Stomach (tissue), 4 donors: ENCODE measurements at regions not wholly inside any gene's neighbourhood (a gene's known extent, or its start where the extent isn't known, plus 50 kb on each side); places are given as distances from the start of the nearest gene placed in this dataset.
"Not testable (repeated sequence)": the region's sequence is repeated elsewhere in the genome, so short reads cannot be mapped to it uniquely, and the experiment has no call there.

ENCODE experiments used
- EP300 ChIP-seq: sonication (generic); formaldehyde crosslinking; IDR thresholded peaks from one replicate; pipeline ENCODE4 v1.6.1; 2017; ENCODE audit warnings: antibody characterized with exemption
- POLR2AphosphoS5 ChIP-seq, 3 donors: sonication (generic); formaldehyde crosslinking; IDR thresholded peaks; one replicate each; pipeline ENCODE4 v1.6.1; 2016; ENCODE audit warnings: antibody characterized with exemption in 3 of 3
- TF ChIP-seq, protein P1 (sequence below), 7 experiments: fragments of 450-650 bp in 4 of 7; fragments of 200-600 bp in 3 of 7; sonication (generic) in 3 of 7; IDR thresholded peaks; one replicate each; pipeline ENCODE4 v1.5.1; 2016 to 2019; ENCODE audit warnings: antibody characterized with exemption in 7 of 7, control low read depth in 2 of 7, mild to moderate bottlenecking in 1 of 7

DNA sequence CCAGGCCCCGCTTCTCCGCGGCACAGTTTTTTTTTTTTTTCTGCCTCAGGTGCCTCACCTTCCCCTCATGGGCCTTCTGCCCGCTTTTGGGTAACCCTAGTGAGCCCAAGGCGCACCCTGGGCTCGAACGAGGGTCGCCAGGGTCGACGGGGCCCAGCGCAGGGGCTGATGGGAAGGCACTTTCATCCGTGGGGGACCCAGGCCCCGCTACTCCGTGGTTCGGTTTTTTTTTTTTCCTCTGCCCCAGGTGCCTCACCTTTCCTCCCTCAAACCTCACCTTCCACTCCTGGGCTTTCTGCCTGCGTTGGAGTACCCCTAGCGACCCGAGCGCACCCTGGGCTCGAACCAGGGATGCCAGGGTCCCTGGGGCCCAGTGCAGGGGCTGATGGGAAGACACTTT, 1569.8 kb downstream of the TSPY10 start:
- not testable (repeated sequence) for TF ChIP-seq EP300; POLR2AphosphoS5 (IDR thresholded peaks at IDR 0.05)
- TF ChIP-seq, protein P1, sequence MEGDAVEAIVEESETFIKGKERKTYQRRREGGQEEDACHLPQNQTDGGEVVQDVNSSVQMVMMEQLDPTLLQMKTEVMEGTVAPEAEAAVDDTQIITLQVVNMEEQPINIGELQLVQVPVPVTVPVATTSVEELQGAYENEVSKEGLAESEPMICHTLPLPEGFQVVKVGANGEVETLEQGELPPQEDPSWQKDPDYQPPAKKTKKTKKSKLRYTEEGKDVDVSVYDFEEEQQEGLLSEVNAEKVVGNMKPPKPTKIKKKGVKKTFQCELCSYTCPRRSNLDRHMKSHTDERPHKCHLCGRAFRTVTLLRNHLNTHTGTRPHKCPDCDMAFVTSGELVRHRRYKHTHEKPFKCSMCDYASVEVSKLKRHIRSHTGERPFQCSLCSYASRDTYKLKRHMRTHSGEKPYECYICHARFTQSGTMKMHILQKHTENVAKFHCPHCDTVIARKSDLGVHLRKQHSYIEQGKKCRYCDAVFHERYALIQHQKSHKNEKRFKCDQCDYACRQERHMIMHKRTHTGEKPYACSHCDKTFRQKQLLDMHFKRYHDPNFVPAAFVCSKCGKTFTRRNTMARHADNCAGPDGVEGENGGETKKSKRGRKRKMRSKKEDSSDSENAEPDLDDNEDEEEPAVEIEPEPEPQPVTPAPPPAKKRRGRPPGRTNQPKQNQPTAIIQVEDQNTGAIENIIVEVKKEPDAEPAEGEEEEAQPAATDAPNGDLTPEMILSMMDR (IDR thresholded peaks at IDR 0.05): not testable (repeated sequence)
